ENCODE measurements at regions not wholly inside any gene's neighbourhood (a gene's known extent, or its start where the extent isn't known, plus 50 kb on each side); places are given as distances from the start of the nearest gene placed in this dataset.

- H3K4me3 ChIP-seq (replicated peaks in 1 of 2; ENCODE audit: low read depth in 2 of 2, low read length in 2 of 2), result no peak overlapping the region
- no peak for DNase-seq (ENCODE audit: low read depth in 2 of 2)
- no peak for TF ChIP-seq CTCF (IDR thresholded peaks at IDR 0.05; ENCODE audit: low read depth, low read length)
Measured at GRCh38 chr10:57987055-57987721, 280.5 kb downstream of the IPMK start.

GRCh38 chr10:57986422-57986821 lies 281.3 kb downstream of the IPMK start:
- no peak for TF ChIP-seq CTCF (IDR thresholded peaks at IDR 0.05; ENCODE audit: low read depth, low read length)
- DNase-seq (ENCODE audit: low read depth in 2 of 2), result no peak
- no peak overlapping the region for H3K4me3 ChIP-seq (replicated peaks in 1 of 2; ENCODE audit: low read depth in 2 of 2, low read length in 2 of 2)

GRCh38 chr10:57983281-57983791 lies 284.4 kb downstream of the IPMK start:
- no peak for TF ChIP-seq CTCF (IDR thresholded peaks at IDR 0.05; ENCODE audit: low read depth, low read length)
- H3K4me3 ChIP-seq (replicated peaks in 1 of 2; ENCODE audit: low read depth in 2 of 2, low read length in 2 of 2), result no peak overlapping the region
- DNase-seq (ENCODE audit: low read depth in 2 of 2), result peak in 1 of 2 donors; percentile 18

GRCh38 chr10:57982091-57982490 lies 285.6 kb downstream of the IPMK start:
- no peak for TF ChIP-seq CTCF (IDR thresholded peaks at IDR 0.05; ENCODE audit: low read depth, low read length)
- H3K4me3 ChIP-seq (replicated peaks in 1 of 2; ENCODE audit: low read depth in 2 of 2, low read length in 2 of 2), result no peak overlapping the region
- DNase-seq (ENCODE audit: low read depth in 2 of 2), result no peak

- DNase-seq (ENCODE audit: low read depth in 2 of 2), result no peak
- H3K4me3 ChIP-seq (replicated peaks in 1 of 2; ENCODE audit: low read depth in 2 of 2, low read length in 2 of 2), result no peak overlapping the region
- no peak for TF ChIP-seq CTCF (IDR thresholded peaks at IDR 0.05; ENCODE audit: low read depth, low read length)
Measured at GRCh38 chr10:57979956-57980355, 287.7 kb downstream of the IPMK start.

GRCh38 chr10:57979491-57979890 lies 288.2 kb downstream of the IPMK start:
- TF ChIP-seq CTCF (IDR thresholded peaks at IDR 0.05; ENCODE audit: low read depth, low read length), result no peak
- DNase-seq (ENCODE audit: low read depth in 2 of 2), result peak; percentile 21 to 71
- no peak overlapping the region for H3K4me3 ChIP-seq (replicated peaks in 1 of 2; ENCODE audit: low read depth in 2 of 2, low read length in 2 of 2)

GRCh38 chr10:57977262-57977661 lies 290.4 kb downstream of the IPMK start:
- H3K4me3 ChIP-seq (replicated peaks in 1 of 2; ENCODE audit: low read depth in 2 of 2, low read length in 2 of 2), result no peak overlapping the region
- no peak for DNase-seq (ENCODE audit: low read depth in 2 of 2)
- TF ChIP-seq CTCF (IDR thresholded peaks at IDR 0.05; ENCODE audit: low read depth, low read length), result no peak
